ENCODE measurements at regions not wholly inside any gene's neighbourhood (a gene's known extent, or its start where the extent isn't known, plus 50 kb on each side); places are given as distances from the start of the nearest gene placed in this dataset.

- no peak for TF ChIP-seq SMC3 (conservative IDR thresholded peaks at IDR 0.05; ENCODE audit: poor library complexity)
- TF ChIP-seq CTCF (IDR thresholded peaks at IDR 0.05; ENCODE audit: poor library complexity, severe bottlenecking) = no peak
- no peak for TF ChIP-seq POLR2AphosphoS5 (IDR thresholded peaks at IDR 0.05)
- TF ChIP-seq EP300 (conservative IDR thresholded peaks at IDR 0.05; ENCODE audit: poor library complexity, severe bottlenecking) = no peak
- TF ChIP-seq EZH2 (IDR thresholded peaks at IDR 0.05; ENCODE audit: borderline replicate concordance, insufficient read depth, low read length, poor library complexity, severe bottlenecking) = no peak
- TF ChIP-seq REST (IDR thresholded peaks at IDR 0.05; ENCODE audit: borderline replicate concordance) = no peak
- TF ChIP-seq TAF1 (IDR thresholded peaks at IDR 0.05; ENCODE audit: low read depth) = no peak
- no peak for TF ChIP-seq RAD21 (conservative IDR thresholded peaks at IDR 0.05)
- TF ChIP-seq MXI1 (conservative IDR thresholded peaks at IDR 0.05; ENCODE audit: poor library complexity, severe bottlenecking) = no peak
Observed at GRCh38 chr3:34111361-34111760, 312.9 kb downstream of the PDCD6IP start.

All from neural cell (in vitro differentiated cells).